Panc1 (cell line): ENCODE measurements at regions not wholly inside any gene's neighbourhood (a gene's known extent, or its start where the extent isn't known, plus 50 kb on each side); places are given as distances from the start of the nearest gene placed in this dataset.

Experiments
- ATAC-seq: fragments of 200-7000 bp; cut with Tn5 transposase; 2 replicates; pipeline ENCODE4 v1.9.1; 2020; ENCODE audit warnings: mild to moderate bottlenecking, moderate library complexity
- BruUV-seq: library from RNA; stranded (reverse); fragments of 400-500 nt; replicated peaks from 2 replicates; lab custom pipeline; 2021; lab: Mats Ljungman, UMichigan
- CTCF ChIA-PET: fragments of 300-600 bp; sonication (Branson Sonifier 250); formaldehyde crosslinking; loops from one replicate; lab custom pipeline; 2022; ENCODE audit warnings: antibody characterized with exemption; lab: Charles Lee
- POLR2A ChIA-PET: fragments of 300-600 bp; sonication (Branson Sonifier 250); formaldehyde crosslinking; loops from one replicate; lab custom pipeline; 2022; ENCODE audit warnings: antibody characterized with exemption; lab: Charles Lee
- DNase-seq: peaks from one replicate; pipeline ENCODE4 v3.0.0-alpha.2; 2010; ENCODE audit warnings: low read depth, low spot score
- H3K27ac ChIP-seq: 2 replicates; pipeline ENCODE4 v1.5.1; 2011; ENCODE audit warnings: mild to moderate bottlenecking, low read length, inconsistent platforms
- H3K27me3 ChIP-seq: fragments of 200-500 bp; sonication (Bioruptor generic); 2 replicates; pipeline ENCODE4 v1.6.0; 2014; ENCODE audit warnings: low read length, inconsistent platforms; ENCODE audit not compliant: control insufficient read depth, insufficient read depth
- H3K36me3 ChIP-seq: fragments of 200-500 bp; sonication (Bioruptor generic); 2 replicates; pipeline ENCODE4 v1.5.1; 2014; ENCODE audit warnings: inconsistent platforms, mild to moderate bottlenecking, low read length, moderate library complexity; ENCODE audit not compliant: control insufficient read depth, insufficient read depth
- H3K4me1 ChIP-seq: 2 replicates; pipeline ENCODE4 v1.5.1; 2011; ENCODE audit warnings: inconsistent platforms, mild to moderate bottlenecking, low read length, moderate library complexity; ENCODE audit not compliant: control insufficient read depth, insufficient read depth
- H3K4me3 ChIP-seq, 2 experiments: 2 replicates each; pipeline ENCODE4 v1.5.1; 2011 to 2012; ENCODE audit warnings: low read depth in 2 of 2, low read length in 2 of 2, mild to moderate bottlenecking in 2 of 2, inconsistent platforms in 1 of 2, moderate library complexity in 1 of 2
- H3K9me3 ChIP-seq: fragments of 200-500 bp; sonication (Bioruptor generic); 2 replicates; pipeline ENCODE4 v1.5.1; 2014; ENCODE audit warnings: low read depth, mild to moderate bottlenecking, inconsistent platforms, low read length, moderate library complexity; ENCODE audit not compliant: control insufficient read depth, insufficient read depth
- POLR2AphosphoS5 ChIP-seq: IDR thresholded peaks from 2 replicates; pipeline ENCODE4 v1.6.1; 2012; ENCODE audit warnings: mild to moderate bottlenecking, low read depth, low read length, moderate library complexity
- SIN3A ChIP-seq: IDR thresholded peaks from 2 replicates; pipeline ENCODE4 v1.6.1; 2012; ENCODE audit warnings: low read depth, mild to moderate bottlenecking, low read length, moderate library complexity, borderline replicate concordance; ENCODE audit not compliant: insufficient read depth
- TCF7L2 ChIP-seq: IDR thresholded peaks from 2 replicates; pipeline ENCODE4 v1.6.1; 2011; ENCODE audit warnings: mild to moderate bottlenecking, low read depth, low read length, inconsistent platforms
- in situ Hi-C: cut with HindIII; loops from 2 replicates; pipeline ENCODE4 v1.10.0; 2016; ENCODE audit warnings: low sequenced_read_pairs, low pct_unique_long_range_greater_than_20kb
- intact Hi-C: fragments of 100-400 bp; cut with micrococcal nuclease; formaldehyde crosslinking; loops from one replicate; pipeline ENCODE4 v1.10.0; 2022; ENCODE audit not compliant: unreplicated experiment
- TF ChIP-seq, protein P1 (sequence below), 2 experiments: IDR thresholded peaks; 2 replicates each; pipeline ENCODE4 v1.6.1; 2011 to 2012; ENCODE audit warnings: low read depth in 2 of 2, control low read depth in 1 of 2, low read length in 1 of 2, mild to moderate bottlenecking in 1 of 2, moderate library complexity in 1 of 2; ENCODE audit not compliant: insufficient read depth in 1 of 2
- TF ChIP-seq, protein P2 (sequence below): fragments of 450-650 bp; IDR thresholded peaks from 2 replicates; pipeline ENCODE4 v1.5.1; 2017; ENCODE audit warnings: mild to moderate bottlenecking

DNA sequence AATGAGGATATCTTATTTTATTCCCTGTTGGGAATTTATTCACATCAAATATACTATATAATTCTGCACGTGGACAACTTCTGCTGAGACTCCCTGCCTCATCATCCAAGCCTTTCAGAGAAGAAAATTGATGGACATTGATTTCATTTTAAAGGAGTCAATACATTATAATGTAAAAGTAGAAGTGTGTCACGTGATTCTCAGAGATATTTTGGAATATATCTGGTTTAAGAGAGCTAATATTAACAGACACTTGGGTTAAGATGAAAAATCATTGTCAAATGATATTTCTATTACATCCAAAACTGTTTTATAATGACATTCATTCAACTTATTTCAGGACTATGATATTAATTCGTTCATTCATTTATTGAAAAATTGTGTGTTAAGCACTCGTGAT is 314.2 kb downstream of the ADGRL2 start:
- H3K27ac ChIP-seq = no peak overlapping the region
- no peaks in the 10 kb centered on the region for H3K27me3 ChIP-seq
- H3K4me3 ChIP-seq = no peak overlapping the region
- ATAC-seq (no peak), DNase-seq (no peak)
- TF ChIP-seq, protein P1, sequence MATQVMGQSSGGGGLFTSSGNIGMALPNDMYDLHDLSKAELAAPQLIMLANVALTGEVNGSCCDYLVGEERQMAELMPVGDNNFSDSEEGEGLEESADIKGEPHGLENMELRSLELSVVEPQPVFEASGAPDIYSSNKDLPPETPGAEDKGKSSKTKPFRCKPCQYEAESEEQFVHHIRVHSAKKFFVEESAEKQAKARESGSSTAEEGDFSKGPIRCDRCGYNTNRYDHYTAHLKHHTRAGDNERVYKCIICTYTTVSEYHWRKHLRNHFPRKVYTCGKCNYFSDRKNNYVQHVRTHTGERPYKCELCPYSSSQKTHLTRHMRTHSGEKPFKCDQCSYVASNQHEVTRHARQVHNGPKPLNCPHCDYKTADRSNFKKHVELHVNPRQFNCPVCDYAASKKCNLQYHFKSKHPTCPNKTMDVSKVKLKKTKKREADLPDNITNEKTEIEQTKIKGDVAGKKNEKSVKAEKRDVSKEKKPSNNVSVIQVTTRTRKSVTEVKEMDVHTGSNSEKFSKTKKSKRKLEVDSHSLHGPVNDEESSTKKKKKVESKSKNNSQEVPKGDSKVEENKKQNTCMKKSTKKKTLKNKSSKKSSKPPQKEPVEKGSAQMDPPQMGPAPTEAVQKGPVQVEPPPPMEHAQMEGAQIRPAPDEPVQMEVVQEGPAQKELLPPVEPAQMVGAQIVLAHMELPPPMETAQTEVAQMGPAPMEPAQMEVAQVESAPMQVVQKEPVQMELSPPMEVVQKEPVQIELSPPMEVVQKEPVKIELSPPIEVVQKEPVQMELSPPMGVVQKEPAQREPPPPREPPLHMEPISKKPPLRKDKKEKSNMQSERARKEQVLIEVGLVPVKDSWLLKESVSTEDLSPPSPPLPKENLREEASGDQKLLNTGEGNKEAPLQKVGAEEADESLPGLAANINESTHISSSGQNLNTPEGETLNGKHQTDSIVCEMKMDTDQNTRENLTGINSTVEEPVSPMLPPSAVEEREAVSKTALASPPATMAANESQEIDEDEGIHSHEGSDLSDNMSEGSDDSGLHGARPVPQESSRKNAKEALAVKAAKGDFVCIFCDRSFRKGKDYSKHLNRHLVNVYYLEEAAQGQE (IDR thresholded peaks at IDR 0.05; ENCODE audit: insufficient read depth in 1 of 2, low read depth in 2 of 2, low read length in 1 of 2) = no peak
- TF ChIP-seq POLR2AphosphoS5 = no peak
- no peak for TF ChIP-seq TCF7L2
- TF ChIP-seq SIN3A = no peak
- TF ChIP-seq, protein P2, sequence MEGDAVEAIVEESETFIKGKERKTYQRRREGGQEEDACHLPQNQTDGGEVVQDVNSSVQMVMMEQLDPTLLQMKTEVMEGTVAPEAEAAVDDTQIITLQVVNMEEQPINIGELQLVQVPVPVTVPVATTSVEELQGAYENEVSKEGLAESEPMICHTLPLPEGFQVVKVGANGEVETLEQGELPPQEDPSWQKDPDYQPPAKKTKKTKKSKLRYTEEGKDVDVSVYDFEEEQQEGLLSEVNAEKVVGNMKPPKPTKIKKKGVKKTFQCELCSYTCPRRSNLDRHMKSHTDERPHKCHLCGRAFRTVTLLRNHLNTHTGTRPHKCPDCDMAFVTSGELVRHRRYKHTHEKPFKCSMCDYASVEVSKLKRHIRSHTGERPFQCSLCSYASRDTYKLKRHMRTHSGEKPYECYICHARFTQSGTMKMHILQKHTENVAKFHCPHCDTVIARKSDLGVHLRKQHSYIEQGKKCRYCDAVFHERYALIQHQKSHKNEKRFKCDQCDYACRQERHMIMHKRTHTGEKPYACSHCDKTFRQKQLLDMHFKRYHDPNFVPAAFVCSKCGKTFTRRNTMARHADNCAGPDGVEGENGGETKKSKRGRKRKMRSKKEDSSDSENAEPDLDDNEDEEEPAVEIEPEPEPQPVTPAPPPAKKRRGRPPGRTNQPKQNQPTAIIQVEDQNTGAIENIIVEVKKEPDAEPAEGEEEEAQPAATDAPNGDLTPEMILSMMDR = no peak
- in situ Hi-C loops (no loop called here), intact Hi-C loops (no loop called here)
- no peaks in the 10 kb centered on the region for H3K9me3 ChIP-seq
- H3K4me1 ChIP-seq = no peaks in the 10 kb centered on the region
- no peaks in the 10 kb centered on the region for H3K36me3 ChIP-seq
- no TSS peak for BruUV-seq
- CTCF ChIA-PET = no interaction called here
- POLR2A ChIA-PET = no interaction called here

DNA sequence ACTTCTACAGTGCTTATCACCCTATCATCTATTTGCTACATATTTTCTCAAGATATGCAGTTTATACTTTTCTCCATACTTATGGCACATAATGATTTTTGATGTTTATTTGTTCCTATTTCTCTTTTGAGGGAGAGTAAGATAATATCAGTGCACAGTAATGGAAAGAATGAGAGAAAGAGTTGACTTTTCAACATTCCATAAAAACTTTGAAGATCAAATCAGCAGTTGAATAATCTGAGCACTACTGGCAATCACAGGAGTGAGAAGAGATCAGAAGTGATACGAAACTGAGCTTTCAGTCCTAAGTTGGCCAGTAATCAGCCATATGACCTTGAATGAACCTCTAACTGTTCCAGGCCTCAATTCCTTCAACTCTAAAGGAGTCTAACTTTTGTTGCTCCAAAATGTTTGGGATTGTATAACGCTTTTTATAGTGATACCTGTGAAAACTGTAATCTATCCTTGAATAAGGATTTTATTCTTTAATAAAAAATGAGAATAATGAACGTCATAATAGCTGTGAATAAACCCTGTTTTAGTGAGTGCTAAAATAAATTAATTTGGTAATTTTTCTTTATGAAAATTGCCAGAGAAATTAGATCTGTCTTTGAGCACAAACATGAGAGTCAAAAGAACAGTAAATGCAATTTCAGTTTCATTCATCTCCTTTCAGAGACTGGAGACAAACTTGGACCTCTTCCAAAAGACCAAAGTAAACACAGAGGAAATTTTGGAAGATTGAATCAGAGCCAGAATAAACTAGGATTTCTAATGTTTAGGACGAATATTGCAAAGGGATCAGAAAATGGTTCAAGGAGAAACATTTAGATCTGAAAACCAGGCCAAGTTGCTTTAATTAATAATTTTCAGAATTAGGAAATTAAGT is 309.9 kb downstream of the ADGRL2 start:
- DNase-seq (no peak), ATAC-seq (no peak)
- H3K4me1 ChIP-seq = no peaks in the 10 kb centered on the region
- no peak overlapping the region for H3K4me3 ChIP-seq
- in situ Hi-C loops = no loop called here
- CTCF ChIA-PET = no interaction called here
- TF ChIP-seq, protein P2 = no peak
- no peak for TF ChIP-seq TCF7L2
- TF ChIP-seq, protein P1 (IDR thresholded peaks at IDR 0.05; ENCODE audit: insufficient read depth in 1 of 2, low read depth in 2 of 2, low read length in 1 of 2) = no peak
- TF ChIP-seq POLR2AphosphoS5 = no peak
- TF ChIP-seq SIN3A = no peak
- no peak overlapping the region for H3K27ac ChIP-seq
- POLR2A ChIA-PET = no interaction called here
- no peaks in the 10 kb centered on the region for H3K27me3 ChIP-seq
- no peaks in the 10 kb centered on the region for H3K9me3 ChIP-seq
- no peaks in the 10 kb centered on the region for H3K36me3 ChIP-seq
- intact Hi-C loops = no loop called here
- BruUV-seq = no TSS peak
